GM18520 (cell line): ENCODE measurements at regions not wholly inside any gene's neighbourhood (a gene's known extent, or its start where the extent isn't known, plus 50 kb on each side); places are given as distances from the start of the nearest gene placed in this dataset.

Experiments
- ATAC-seq: cut with Tn5 transposase; IDR thresholded peaks from one replicate; pipeline ENCODE4 v1.9.1; 2021; ENCODE audit not compliant: unreplicated experiment

GRCh38 chr4:24248674-24249630 lies 335.4 kb downstream of the DHX15 start:
- ATAC-seq = no peak

- ATAC-seq = no peak
Observed at GRCh38 chr4:24245491-24245820, 338.9 kb downstream of the DHX15 start.

GRCh38 chr4:24244663-24245490 lies 339.5 kb downstream of the DHX15 start:
- ATAC-seq = no peak

- ATAC-seq = no peak
Observed at GRCh38 chr4:24243641-24244040, 340.7 kb downstream of the DHX15 start.

GRCh38 chr4:24241511-24241910 lies 342.8 kb downstream of the DHX15 start:
- no peak for ATAC-seq

- no peak for ATAC-seq
Observed at GRCh38 chr4:24240655-24241054, 343.7 kb downstream of the DHX15 start.

- no peak for ATAC-seq
Observed at GRCh38 chr4:24237709-24238108, 346.6 kb downstream of the DHX15 start.

- peak; percentile 72 for ATAC-seq
Observed at GRCh38 chr4:24236532-24236931, 346.7 kb upstream of the PPARGC1A start.

- ATAC-seq = no peak
Observed at GRCh38 chr4:24236120-24236519, 346.3 kb upstream of the PPARGC1A start.

- no peak for ATAC-seq
Observed at GRCh38 chr4:24235618-24236017, 345.8 kb upstream of the PPARGC1A start.

GRCh38 chr4:24234288-24234848 lies 344.5 kb upstream of the PPARGC1A start:
- no peak for ATAC-seq

- no peak for ATAC-seq
Observed at GRCh38 chr4:24230955-24231354, 341.1 kb upstream of the PPARGC1A start.

GRCh38 chr4:24229978-24230377 lies 340.1 kb upstream of the PPARGC1A start:
- no peak for ATAC-seq

- ATAC-seq = no peak
Observed at GRCh38 chr4:24228692-24229091, 338.8 kb upstream of the PPARGC1A start.

- ATAC-seq = no peak
Observed at GRCh38 chr4:24226667-24227066, 336.8 kb upstream of the PPARGC1A start.

GRCh38 chr4:24226023-24226422 lies 336.2 kb upstream of the PPARGC1A start:
- no peak for ATAC-seq

GRCh38 chr4:24224446-24224845 lies 334.6 kb upstream of the PPARGC1A start:
- ATAC-seq = no peak

- no peak for ATAC-seq
Observed at GRCh38 chr4:24219209-24219608, 329.4 kb upstream of the PPARGC1A start.

GRCh38 chr4:24218566-24218965 lies 328.7 kb upstream of the PPARGC1A start:
- ATAC-seq = no peak

GRCh38 chr4:24214796-24215195 lies 324.9 kb upstream of the PPARGC1A start:
- no peak for ATAC-seq

GRCh38 chr4:24213961-24214360 lies 324.1 kb upstream of the PPARGC1A start:
- no peak for ATAC-seq

GRCh38 chr4:24212642-24213041 lies 322.8 kb upstream of the PPARGC1A start:
- no peak for ATAC-seq
